ENCODE measurements at regions not wholly inside any gene's neighbourhood (a gene's known extent, or its start where the extent isn't known, plus 50 kb on each side); places are given as distances from the start of the nearest gene placed in this dataset.

DNA sequence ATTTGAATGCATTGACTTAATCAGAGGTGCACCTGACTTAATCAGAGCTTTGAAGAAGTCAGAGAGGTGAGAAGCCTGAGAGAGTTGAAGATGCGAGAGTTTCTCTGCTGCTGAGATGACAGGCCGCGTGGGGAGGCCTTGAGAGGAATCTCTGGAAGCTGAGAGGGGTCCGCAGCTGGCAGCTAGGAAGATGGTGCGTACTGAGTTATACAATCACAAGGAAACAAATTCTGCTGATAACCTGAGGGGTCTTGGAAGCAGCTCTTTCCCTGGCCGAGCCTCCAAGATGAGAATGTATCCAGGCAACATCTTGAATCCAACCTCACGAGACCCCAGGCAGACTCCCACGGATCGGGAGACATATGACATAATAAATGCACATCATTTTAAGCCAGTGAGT is 91.7 kb downstream of the SPATA31A6 start:
- TF ChIP-seq, protein P1, sequence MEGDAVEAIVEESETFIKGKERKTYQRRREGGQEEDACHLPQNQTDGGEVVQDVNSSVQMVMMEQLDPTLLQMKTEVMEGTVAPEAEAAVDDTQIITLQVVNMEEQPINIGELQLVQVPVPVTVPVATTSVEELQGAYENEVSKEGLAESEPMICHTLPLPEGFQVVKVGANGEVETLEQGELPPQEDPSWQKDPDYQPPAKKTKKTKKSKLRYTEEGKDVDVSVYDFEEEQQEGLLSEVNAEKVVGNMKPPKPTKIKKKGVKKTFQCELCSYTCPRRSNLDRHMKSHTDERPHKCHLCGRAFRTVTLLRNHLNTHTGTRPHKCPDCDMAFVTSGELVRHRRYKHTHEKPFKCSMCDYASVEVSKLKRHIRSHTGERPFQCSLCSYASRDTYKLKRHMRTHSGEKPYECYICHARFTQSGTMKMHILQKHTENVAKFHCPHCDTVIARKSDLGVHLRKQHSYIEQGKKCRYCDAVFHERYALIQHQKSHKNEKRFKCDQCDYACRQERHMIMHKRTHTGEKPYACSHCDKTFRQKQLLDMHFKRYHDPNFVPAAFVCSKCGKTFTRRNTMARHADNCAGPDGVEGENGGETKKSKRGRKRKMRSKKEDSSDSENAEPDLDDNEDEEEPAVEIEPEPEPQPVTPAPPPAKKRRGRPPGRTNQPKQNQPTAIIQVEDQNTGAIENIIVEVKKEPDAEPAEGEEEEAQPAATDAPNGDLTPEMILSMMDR (IDR thresholded peaks at IDR 0.05): no peak

DNA sequence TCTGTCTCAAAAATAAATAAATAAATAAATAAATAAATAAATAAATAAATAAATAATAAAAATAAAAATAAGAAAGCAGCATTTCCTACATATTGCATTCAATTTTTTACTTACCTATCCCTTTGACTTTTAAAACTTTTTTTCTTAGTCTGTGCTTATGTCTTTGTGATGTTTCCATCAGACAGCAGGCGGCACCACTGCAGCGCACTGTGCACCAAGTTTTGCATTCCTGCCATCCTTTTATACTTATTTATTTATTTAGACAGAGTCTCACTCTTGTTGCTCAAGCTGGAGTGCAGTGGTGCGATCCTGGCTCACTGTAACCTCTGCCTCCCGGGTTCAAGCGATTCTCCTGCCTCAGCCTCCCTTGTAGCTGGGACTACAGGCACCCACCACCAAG is 132.6 kb downstream of the SPATA31A6 start:
- TF ChIP-seq, protein P1 (IDR thresholded peaks at IDR 0.05): peak; percentile 27; the same call in 1 of the 2 replicates

DNA sequence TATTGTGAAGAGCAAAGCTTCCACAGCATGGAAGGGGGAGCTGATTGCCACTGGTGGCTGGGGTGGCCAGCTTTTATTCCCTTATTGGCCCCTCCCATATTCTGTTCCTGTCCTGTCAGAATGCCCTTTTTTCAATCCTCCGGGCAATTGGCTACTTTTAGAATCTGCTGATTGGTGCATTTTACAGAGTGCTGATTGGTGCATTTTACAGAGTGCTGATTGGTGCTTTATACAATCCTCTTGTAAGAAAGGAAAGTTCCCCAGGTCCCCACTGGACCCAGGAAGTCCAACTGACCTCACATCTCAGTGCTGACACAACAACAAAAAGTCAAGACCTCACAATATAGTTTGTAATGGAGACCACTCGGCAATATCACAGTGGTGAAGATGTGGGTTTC is 195.0 kb downstream of the SPATA31A6 start:
- TF ChIP-seq, protein P1 (IDR thresholded peaks at IDR 0.05): no peak

DNA sequence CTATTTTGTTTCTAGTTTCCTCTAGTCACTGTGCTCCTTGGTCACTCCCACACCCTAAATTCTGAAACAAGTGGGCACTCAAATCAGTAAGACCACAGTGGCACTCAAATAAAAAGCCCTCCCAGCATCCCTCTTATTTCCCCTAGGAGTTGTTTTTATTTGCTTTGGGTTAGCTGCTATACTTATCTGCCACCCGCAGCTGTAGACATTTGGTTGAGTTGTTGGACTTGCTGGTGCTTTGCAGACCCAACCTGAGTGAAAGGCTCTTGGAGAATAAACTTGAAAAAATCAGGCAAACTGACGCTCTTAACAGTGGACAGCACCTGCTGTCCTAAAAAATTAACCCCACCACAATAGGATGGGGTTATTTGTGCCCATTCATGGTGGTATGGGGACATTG is 203.0 kb downstream of the SPATA31A6 start:
- TF ChIP-seq, protein P1 (IDR thresholded peaks at IDR 0.05): no peak

DNA sequence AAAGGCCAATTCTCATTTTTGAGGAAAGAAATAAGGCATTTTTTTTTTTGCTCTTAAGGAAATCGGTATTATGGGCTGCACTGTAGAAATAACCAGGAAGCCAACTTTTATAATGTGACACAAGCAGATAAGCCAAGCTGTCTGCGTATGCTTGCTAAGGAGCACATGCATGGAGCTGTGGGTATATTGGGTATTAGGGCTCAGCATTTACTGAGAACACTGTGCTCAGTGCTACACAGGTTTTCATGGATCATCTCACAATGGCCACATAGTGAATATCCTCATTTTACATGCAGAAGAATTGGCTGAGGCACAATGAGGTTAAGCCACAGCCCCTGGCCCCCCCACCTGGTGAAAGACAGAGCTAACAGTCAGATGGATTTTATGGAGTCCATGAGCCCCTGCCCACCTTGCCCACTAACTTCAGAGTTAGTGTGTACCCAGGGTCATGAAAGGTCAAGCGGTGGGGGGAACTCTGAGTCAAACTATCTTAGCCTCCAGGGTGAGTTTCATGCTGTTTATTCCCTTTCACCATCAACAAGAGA is 204.8 kb downstream of the SPATA31A6 start:
- TF ChIP-seq, protein P1 (IDR thresholded peaks at IDR 0.05): no peak

DNA sequence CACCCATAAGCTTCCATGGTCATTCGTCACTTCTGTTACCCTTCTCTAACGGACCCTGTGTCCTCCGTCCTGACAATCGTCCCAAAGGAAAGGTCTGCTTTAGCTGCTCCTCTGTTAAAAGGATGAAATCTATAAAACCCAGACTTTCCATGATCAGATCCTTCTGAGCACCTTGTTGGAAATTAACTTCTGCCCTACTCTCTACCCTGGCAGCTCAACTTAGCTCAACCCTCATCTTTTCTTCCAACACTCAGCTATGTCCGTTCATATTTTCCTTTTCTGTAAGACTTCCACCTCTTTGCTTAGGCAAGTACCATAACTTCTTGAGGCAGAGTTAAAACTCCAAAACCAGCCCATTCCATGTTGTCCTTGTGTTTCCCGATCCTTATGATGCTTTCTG is 205.4 kb downstream of the SPATA31A6 start:
- TF ChIP-seq, protein P1 (IDR thresholded peaks at IDR 0.05): no peak

DNA sequence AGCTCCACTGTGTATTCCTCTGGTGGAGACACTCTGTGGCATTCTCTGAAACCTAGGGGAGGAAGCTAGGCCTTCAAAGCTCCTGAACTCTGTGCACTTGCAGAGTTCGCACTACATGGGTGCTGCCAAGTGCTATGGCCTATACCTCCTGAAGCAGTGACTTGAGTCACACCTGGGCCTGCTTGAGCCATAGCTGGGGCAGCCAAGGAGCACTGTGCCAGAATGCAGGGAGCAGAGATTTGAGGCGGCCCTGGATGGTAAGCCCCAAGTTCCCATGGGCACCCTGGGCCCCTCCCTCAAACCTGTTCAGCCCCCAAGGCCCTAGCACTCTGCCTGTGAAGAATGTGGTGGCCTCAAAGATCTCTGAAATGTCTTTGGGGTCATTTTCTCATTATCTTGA is 212.9 kb downstream of the SPATA31A6 start:
- TF ChIP-seq, protein P1 (IDR thresholded peaks at IDR 0.05): no peak

DNA sequence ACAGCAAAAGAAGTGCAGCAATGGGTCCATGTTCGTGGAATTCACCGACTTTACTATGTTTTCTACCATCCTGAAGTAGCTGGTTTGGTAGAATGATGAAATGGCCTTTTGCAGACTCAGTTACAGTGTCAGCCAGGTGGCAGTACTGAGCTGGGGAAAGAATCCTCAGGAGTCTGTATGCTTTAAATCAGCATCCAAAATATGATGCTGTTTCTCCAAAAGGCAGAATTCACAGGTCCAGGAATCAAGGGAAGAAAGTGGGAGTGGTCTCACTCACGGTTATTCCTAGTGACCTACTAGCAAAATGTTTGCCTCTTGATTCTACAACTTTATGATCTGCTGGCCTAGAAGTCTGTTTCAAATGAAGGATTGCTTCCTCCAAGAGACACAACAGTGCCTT is 287.1 kb downstream of the SPATA31A6 start:
- TF ChIP-seq, protein P1 (IDR thresholded peaks at IDR 0.05): peak; percentile 51
